NCI-H2107 treated with DMSO at 0.1 percent for 48 hours (cell line): ENCODE measurements at regions not wholly inside any gene's neighbourhood (a gene's known extent, or its start where the extent isn't known, plus 50 kb on each side); places are given as distances from the start of the nearest gene placed in this dataset.

Experiments used
- DNase-seq: peaks from one replicate; lab custom pipeline; 2025; ENCODE audit not compliant: unreplicated experiment; lab: John Stamatoyannopoulos, UW

DNA sequence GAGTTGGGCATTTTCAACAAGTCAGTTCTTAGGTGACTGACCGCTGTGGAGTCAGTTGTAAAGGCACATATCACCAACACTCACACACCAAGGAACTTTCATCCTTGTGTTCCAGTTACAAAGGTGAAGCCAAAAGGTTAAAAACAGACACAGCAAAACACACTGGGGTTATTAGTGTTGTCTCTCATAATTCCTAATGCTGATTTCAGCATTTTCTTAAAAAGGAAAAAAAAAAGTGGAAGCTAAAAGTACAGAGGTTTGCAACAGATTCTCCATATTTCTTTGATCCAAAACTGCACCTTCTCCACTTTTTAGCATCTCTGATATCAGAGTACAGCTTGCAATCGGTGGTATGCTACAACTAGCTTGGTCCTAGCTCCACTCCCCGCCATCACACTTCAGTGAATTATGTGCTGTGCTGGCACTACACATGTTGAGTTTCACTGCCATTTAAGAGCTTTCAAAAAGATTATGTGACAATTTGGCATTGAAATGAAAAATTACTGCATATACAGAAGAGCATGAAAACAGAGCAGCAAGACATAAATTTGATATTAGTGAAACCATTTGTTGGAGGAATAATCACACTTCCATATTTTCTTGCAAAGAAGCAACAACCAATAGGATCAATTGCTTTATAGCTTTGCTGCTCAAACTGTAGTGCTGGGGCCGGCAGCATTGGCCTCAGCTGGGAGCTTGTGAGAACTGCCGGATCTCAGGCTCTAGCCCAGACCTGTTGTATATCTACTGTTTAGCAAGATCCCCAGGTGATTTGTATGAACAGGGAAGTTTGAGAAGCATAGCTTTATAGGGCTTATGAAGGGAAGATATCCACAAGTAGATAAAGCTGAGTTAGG lies 62.3 kb upstream of the DAPL1 start:
- DNase-seq = no peak

DNA sequence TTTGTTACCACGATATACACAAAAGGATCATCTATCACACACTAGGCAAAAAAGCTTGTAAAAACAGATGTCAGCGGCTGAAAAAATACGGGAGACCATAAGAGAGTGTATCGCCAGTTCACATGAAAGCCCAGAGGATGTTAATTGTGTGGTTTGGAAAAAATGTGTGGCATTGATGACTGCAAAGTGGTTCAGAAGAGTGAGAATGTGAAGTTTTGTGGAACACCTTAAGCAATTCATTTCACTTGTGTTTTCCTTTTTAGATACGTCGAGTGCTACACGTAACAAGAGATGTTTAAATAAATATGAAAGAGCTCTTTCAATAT lies 61.7 kb upstream of the DAPL1 start:
- peak; percentile 59 for DNase-seq

DNA sequence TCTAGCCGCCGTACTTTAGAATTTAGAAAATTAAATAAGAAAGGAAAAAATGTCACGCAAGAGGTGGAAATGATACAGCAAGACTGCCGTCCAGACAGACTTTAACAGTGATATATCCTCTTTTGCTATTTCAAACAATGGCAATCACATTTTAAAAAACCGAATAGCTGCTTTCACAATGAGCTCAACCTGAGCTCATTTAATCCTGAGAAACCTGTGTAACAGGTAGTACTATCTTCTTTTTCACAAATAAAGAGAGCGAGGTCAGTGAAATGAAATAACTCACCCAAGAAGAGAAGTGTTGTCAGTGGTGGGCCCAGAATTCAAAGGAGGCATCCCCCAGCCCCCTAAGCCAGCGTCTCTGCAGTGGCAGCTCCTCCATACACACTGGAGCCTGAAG lies 60.7 kb upstream of the DAPL1 start:
- DNase-seq = no peak

DNA sequence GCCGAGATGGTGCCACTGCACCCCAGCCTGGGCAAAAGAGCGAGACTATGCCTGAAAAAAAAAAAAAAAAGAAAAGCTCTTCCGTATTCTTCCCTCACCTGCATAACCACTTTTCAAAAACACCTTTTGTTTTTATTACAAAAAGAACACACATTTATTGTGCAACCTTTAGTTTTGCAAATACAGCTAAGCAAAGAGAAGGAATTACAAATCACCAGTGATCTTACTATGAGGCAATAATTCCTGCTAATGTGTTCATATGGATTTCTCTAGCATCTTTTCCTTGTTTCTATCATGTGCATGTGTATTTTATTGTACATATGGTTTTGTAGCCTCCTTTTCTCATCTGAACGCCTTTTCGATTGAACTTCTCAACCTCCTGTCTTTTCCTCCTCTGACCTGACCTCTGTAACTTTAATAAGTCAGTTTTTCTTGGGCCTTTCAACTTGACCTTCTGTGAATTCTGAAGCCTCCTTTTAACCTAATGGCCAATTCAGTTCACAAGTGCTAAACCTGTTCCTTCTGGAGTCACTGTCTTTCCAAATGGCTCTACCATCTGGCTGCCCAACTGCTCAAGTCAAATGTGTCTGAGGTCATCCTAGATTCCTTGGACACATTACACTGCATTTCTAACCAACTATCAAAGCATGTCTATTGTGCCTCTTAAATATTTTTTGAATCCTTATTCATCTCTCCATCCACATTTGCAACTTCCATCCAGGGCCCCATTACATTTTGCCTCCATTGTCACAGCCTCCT lies 59.1 kb upstream of the DAPL1 start:
- no peak for DNase-seq

DNA sequence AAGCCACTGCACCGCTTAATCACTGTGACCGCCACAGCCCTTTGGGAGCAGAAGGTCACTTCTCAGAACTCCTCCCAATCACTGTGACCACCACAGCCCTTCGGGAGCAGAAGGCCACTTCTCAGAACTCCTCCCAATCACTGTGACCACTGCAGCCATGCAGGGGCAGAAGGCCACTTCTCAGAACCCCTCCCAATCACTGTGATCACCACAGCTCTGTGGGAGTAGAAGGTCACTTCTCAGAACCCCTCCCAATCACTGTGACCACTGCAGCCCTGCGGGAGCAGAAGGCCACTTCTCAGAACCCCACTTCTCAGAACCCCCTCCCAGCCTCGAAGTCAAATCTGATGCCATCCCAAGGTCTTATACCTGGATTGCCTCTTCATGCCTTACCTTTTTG lies 56.8 kb upstream of the DAPL1 start:
- DNase-seq = no peak

DNA sequence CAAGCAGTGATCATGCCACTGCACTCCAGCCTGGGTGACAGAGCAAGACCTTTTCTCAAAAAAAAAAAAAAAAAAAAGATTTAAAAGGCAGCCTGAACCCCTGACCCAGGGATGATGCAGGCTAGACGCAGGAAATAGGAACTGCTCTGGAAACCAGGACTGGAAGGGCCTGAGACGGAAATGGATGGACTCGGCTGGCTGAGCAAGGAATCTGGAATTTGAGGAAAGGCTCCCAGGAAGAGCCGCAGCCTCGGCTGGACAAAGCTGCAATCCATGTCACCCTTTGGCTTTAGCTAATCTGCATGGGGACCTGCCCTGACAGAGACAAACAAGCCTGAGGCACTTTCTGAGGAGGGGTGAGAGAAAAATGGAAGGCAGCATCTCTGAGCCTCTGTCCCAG lies 55.0 kb upstream of the DAPL1 start:
- DNase-seq = no peak

DNA sequence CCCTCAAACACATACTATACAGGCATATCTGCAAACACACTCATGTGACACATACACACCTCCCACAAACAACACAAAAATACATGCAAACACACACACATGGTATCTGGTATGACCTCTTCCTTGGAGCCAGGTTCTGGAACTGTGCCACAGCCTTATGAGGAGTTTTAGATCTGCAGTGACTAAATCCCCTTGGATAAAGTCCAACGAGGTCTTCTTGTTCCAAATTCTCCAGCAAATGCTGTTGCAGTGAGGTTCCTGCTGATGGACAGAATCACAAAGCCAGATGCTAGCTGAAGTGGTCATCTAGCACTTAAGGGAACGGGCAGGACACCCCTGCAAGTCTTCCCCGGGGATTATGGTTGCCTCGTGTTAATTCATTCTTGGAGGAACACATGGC lies 54.5 kb upstream of the DAPL1 start:
- DNase-seq = no peak

DNA sequence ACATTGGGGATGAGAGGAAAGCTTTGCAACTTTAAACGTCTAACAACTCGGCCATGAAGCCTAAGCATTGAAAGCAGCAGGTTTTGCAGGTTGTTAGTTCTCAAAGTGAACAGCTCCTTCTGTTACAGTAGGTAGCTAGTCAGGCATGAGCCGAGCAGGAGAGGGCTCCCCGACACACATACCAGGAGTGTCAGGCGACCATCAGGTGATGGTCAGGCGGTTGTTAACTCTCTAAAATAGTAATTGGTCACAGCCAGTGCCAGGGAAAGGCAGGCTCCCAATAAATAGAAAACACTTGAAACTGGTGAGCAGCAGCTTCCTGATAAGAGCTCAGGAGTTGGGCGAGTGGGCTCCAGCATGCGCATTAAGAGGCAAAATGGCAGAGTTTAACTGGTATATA lies 53.5 kb upstream of the DAPL1 start:
- DNase-seq = no peak

DNA sequence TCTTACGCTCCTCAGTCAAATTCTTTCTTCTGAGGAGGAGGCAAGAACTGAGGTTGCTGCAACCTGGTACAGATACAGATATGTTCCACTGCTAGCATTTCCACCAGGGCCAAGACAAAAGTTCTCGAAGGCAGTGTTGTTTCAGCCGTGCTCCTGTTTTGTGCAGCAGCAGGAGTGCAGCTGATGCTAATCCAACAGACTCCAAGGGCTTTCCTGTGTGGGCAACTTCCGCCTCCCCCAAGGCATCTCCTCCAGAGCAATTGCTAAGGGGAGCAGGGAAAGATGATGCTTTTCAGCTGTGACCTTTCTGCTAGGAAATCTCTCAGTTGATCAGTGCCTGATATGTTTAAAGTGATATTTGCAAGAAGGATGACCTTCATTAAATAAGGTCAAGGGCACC lies 52.6 kb upstream of the DAPL1 start:
- DNase-seq = no peak

DNA sequence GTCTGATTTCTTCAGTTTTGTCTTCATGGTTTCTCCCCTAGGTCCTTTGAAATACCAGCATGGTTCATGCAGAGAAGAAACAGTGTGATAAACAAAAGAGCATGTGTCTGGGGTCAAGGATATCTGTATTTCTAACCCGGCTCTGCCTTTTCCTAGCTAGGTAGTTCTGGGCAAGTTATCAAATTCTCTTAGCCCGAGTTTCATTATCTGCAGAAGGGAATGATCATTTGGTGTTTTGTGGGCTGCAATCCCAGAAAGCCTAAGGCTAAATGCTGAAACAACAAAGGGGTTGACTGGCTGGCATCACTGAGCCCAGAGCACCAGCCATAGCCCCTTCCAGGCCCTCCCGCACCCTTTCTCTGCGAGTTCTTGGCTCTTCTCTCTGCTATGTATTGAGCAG lies 51.7 kb upstream of the DAPL1 start:
- no peak for DNase-seq

DNA sequence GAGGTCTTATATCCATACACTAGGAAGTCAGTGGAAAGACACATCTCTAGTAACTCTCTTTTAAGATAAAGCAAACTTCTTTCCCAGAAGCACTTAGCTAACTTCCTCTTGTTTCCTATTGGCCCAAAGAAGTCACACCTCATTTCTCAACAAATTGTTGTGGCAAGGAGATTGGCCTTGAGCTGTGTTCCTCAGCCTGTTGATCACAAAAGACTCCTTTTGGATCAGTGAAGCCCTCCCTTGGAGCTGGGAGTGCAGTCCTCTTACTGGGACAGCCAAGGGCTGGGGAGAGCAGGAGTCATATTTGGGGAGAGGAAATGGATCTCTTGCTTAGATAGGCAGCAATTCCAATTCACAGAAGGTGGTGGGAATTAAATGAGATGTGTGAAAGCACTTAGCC lies 51.2 kb upstream of the DAPL1 start:
- no peak for DNase-seq

DNA sequence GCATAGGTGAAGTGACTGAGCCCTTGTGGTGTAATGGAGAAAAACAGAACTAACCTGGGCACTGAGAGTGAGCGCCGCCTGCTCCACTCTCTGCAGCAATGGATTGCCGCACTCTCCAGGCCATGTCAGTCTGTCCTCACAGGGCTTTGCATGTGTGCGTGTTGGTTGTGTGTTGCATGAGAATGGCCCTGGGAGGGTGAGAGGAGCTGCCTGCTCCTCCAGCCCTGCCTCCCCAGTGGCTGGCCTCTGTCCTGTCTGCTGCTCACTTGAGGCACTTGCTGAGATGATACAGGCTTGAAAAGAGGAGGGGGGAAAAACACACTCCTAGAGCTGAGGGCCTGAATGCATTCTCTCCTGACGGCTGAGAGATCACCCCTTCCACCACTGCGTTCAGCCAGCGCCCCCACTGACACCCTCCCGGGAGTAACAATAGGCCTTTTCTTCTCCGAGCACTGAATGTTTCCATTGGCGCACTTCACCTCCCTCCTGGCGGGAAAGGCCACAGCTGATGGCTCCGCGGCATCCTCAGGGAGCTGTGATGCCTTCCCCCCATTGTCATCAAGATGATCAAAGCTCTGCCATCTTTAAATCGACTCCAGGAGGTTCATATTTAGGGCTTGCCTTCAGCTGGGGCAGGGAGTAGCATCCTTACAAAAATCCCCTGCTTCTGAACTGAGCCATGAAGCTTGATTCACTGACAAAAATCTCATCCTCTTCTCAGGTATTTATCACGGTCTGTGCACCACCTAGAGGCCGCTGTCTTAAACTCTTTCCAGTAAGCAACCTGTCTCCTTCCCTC lies 49.9 kb upstream of the DAPL1 start:
- DNase-seq = peak; percentile 81
